Naive B cell (primary cell): ENCODE measurements at regions not wholly inside any gene's neighbourhood (a gene's known extent, or its start where the extent isn't known, plus 50 kb on each side); places are given as distances from the start of the nearest gene placed in this dataset.

Experiments used
- ATAC-seq, 2 donors: fragments of 150-1000 bp; cut with Tn5 transposase; 2 replicates each; pipeline ENCODE4 v1.10.0; 2021; ENCODE audit warnings: low read depth in 2 of 2, mild to moderate bottlenecking in 2 of 2, moderate library complexity in 2 of 2
- DNase-seq: peaks from one replicate; pipeline ENCODE4 v3.0.0; 2022
- H3K27ac Mint-ChIP-seq, 6 donors: one replicate each; pipeline ENCODE4 v1.8.0; 2020 to 2022; ENCODE audit warnings: mild to moderate bottlenecking in 6 of 6, mixed read lengths in 6 of 6, moderate library complexity in 5 of 6, inconsistent platforms in 2 of 6
- H3K27me3 Mint-ChIP-seq, 3 donors: one replicate each; pipeline ENCODE4 v1.8.0; 2021 to 2022; ENCODE audit warnings: mixed read lengths in 3 of 3, mild to moderate bottlenecking in 1 of 3
- H3K36me3 Mint-ChIP-seq, 2 donors: one replicate each; pipeline ENCODE4 v1.8.0; 2020 to 2022; ENCODE audit warnings: mixed read lengths in 2 of 2, inconsistent platforms in 1 of 2, mild to moderate bottlenecking in 1 of 2
- H3K4me1 Mint-ChIP-seq, 3 donors: one replicate each; pipeline ENCODE4 v1.8.0; 2020 to 2022; ENCODE audit warnings: mixed read lengths in 3 of 3, inconsistent platforms in 1 of 3, mild to moderate bottlenecking in 1 of 3, moderate library complexity in 1 of 3
- H3K4me3 Mint-ChIP-seq, 8 donors: one replicate each; pipeline ENCODE4 v1.8.0; 2020 to 2022; ENCODE audit warnings: mild to moderate bottlenecking in 8 of 8, mixed read lengths in 8 of 8, moderate library complexity in 8 of 8, inconsistent platforms in 2 of 8
- H3K9me3 Mint-ChIP-seq, 7 donors: one replicate each; pipeline ENCODE4 v1.8.0; 2020 to 2022; ENCODE audit warnings: mixed read lengths in 7 of 7, mild to moderate bottlenecking in 5 of 7, inconsistent platforms in 2 of 7, moderate library complexity in 1 of 7

DNA sequence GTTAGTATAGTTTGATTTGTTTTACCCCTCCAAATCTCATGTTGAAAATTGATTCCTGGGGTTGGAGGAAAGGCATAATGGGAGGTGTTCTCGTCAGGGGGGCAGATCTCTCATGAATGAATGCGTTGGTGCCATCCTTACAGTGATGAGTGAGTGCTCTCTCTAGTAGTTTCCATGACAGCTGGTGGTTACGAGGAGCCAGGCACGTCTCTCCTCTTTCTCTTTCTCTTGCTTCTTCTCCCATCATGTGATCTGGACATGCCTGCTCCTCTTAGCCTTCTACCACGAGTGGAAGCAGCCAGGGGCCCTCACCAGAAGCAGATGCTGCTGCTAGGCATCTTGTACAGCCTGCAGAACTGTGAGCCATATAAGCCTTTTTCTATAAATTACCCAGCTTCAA lies 454.1 kb downstream of the EFNA5 start:
- Mint-ChIP-seq H3K9me3 (peaks cover 0 to 4% (median 0%) of the 10 kb centered on the region in 7 donors), H3K27ac (no peak overlapping the region), H3K4me1 (no peaks in the 10 kb centered on the region), H3K36me3 (no peaks in the 10 kb centered on the region), H3K4me3 (no peak overlapping the region), H3K27me3 (peaks cover 0 to 7% (median 0%) of the 10 kb centered on the region in 3 donors)
- no peak for DNase-seq
- no peak for ATAC-seq

DNA sequence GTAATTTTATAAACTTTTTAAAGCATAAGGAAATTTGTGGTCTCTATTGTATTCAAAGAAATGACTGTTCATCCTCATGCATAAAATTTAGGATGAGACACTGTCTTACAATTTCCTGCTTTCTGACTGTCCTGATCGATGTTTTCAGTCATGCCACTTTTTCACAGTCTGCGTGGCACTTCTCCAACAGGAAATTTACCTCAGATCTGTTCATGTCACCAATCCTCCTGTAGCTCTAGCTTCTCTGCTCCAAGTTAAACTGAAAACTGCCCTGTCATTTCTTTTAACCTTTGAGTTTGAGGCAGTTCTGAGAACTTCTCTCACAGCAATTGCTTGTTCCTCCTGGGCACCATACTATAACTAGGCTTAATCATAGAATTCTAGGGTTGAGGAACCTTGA lies 455.1 kb downstream of the EFNA5 start:
- ATAC-seq (no peak), DNase-seq (no peak)
- Mint-ChIP-seq H3K4me3 (no peak overlapping the region), H3K36me3 (no peaks in the 10 kb centered on the region), H3K9me3 (peaks cover 0 to 4% (median 0%) of the 10 kb centered on the region in 7 donors), H3K27me3 (peaks cover 0 to 7% (median 0%) of the 10 kb centered on the region in 3 donors), H3K4me1 (no peaks in the 10 kb centered on the region), H3K27ac (no peak overlapping the region)

DNA sequence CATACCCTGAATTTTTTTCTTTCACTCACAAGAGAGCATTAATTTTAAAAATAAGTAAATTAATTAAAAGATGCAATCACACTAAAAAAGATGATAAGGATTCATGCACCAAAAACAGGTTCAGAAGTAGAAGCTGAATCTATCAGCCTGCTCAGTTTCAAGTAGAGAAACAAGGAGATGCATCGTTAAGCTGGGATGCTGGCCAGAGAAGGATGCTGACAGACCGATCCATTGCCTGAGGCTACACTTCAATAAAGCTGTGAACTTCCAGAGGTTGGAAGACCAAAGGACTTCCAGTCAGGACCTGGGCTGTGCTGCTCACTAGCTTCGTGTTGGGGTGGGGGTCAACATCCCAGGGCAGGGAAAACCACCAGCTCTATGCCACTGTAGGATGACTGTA lies 457.7 kb downstream of the EFNA5 start:
- Mint-ChIP-seq H3K36me3 (no peaks in the 10 kb centered on the region), H3K9me3 (peaks cover 0 to 4% (median 0%) of the 10 kb centered on the region in 7 donors), H3K27ac (no peak overlapping the region), H3K4me3 (no peak overlapping the region), H3K4me1 (no peaks in the 10 kb centered on the region), H3K27me3 (peaks cover 0 to 7% (median 0%) of the 10 kb centered on the region in 3 donors)
- DNase-seq (no peak), ATAC-seq (no peak)

DNA sequence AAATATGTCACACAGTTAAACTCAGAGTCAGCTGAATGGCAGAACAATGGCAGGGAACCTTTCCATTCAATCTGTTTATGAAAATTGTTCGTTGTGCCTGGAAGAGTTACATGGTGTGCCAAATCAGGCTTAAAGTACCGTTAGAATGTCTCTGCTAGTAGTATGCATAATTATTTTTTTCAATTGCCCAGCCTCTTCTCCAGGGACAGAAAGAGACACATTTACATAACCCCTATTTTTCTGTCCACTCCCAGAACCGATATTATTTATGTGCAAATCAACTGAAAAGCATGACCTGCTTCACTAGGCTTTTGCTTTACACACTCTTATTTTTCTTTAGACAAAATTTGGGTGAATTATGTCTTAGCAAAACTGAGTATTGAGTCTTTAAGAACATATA lies 459.1 kb downstream of the EFNA5 start:
- DNase-seq (no peak), ATAC-seq (no peak)
- H3K4me3 Mint-ChIP-seq, result no peak overlapping the region
- H3K27ac Mint-ChIP-seq, result no peak overlapping the region
- peaks cover 0 to 1% (median 0%) of the 10 kb centered on the region in 7 donors for H3K9me3 Mint-ChIP-seq
- H3K4me1 Mint-ChIP-seq, result no peaks in the 10 kb centered on the region
- H3K27me3 Mint-ChIP-seq, result peaks cover 0 to 3% (median 0%) of the 10 kb centered on the region in 3 donors
- H3K36me3 Mint-ChIP-seq, result no peaks in the 10 kb centered on the region

DNA sequence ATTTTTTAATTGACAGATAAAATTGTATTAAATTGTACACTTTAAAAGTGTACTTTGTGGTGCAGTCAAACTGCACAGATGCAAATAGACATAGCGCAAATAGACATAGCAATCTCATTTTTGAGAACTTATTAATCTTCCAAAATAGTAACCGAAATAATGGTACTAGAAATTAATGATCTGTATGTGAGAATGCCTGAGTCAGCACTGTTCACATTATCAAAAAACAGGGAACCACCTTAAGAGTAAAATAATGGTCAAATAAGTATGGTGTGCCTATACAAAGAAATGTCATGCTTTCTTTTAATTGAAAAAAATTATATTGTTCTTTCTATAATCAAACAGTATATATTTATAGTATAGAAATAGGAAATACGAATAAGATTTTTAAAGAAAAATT lies 461.9 kb downstream of the EFNA5 start:
- Mint-ChIP-seq H3K27me3 (peaks cover 0 to 4% (median 0%) of the 10 kb centered on the region in 3 donors), H3K4me3 (no peak overlapping the region), H3K27ac (no peak overlapping the region), H3K4me1 (no peaks in the 10 kb centered on the region), H3K9me3 (no peaks in the 10 kb centered on the region), H3K36me3 (no peaks in the 10 kb centered on the region)
- no peak for ATAC-seq
- DNase-seq, result no peak

DNA sequence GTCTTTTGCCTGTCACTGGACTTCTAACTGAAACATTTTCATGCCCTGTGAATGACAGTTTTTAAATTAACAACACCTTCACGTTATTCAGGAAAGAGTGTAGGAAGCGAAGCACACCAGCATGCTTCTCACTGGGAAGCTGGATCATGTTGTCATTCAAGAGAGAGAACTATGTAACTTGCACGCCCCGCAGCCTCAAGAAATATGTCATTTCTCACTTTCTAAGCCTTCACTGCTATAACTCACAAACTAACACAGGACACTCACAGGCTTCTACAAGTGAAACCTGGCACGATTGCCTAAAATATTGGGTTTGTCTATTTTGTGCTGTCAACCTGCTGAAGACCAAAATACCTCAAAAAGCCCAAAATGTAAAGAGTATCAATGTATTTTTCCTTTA lies 466.3 kb downstream of the EFNA5 start:
- no peaks in the 10 kb centered on the region for H3K9me3 Mint-ChIP-seq

DNA sequence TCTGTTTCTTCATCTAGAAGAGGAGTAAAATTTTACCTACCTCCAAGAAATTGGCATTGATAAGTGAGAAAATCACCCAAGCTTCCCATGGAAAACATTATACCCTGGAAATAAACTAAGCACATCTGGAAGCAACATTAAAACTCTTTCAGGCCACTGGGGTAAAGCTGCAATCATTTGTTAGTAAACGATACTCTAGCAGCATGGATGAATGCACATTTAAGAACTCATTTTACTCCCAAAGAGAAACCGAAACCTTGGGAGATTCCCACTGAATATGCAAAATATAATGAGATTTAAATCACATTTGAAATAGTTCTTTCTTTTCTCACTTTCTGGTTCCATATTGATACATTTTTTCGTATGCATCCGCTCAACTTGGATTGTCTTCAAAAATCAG lies 467.5 kb downstream of the EFNA5 start:
- ATAC-seq (no peak), DNase-seq (no peak)
- no peaks in the 10 kb centered on the region for H3K36me3 Mint-ChIP-seq
- H3K4me3 Mint-ChIP-seq, result no peak overlapping the region
- no peaks in the 10 kb centered on the region for H3K9me3 Mint-ChIP-seq
- H3K27me3 Mint-ChIP-seq, result peaks cover 0 to 4% (median 0%) of the 10 kb centered on the region in 3 donors
- no peaks in the 10 kb centered on the region for H3K4me1 Mint-ChIP-seq
- peak overlapping the region in 1 of 6 donors; percentile 58 for H3K27ac Mint-ChIP-seq

More for the DNA sequence above, 466.3 kb downstream of the EFNA5 start:
- Mint-ChIP-seq H3K27me3 (peaks cover 0 to 4% (median 0%) of the 10 kb centered on the region in 3 donors), H3K36me3 (no peaks in the 10 kb centered on the region), H3K4me1 (no peaks in the 10 kb centered on the region), H3K27ac (no peak overlapping the region), H3K4me3 (no peak overlapping the region)
- ATAC-seq, result no peak
- DNase-seq, result no peak

DNA sequence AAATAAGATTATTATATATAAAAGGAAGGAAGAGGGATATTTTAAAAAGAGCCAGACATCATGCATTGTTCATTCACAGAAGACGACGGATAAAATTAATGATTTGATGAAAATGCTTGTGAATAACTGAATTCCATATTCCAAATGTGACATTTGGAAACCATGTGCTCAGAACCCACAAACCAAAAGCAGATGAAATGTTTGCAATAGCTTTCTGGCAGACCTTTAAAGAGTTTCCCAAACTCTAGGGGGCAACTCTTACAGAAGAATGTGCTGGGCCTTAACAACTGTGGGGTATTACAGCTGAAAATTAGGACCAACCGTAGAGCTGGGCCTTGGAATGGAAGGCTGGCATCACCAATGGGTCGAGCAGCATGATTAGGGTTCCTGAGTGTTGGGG lies 471.0 kb downstream of the EFNA5 start:
- DNase-seq, result no peak
- Mint-ChIP-seq H3K9me3 (peaks cover 0 to 1% (median 0%) of the 10 kb centered on the region in 7 donors), H3K4me1 (no peaks in the 10 kb centered on the region), H3K27me3 (peaks cover 0 to 4% (median 0%) of the 10 kb centered on the region in 3 donors), H3K4me3 (no peak overlapping the region), H3K36me3 (no peaks in the 10 kb centered on the region), H3K27ac (no peak overlapping the region)
- no peak for ATAC-seq

DNA sequence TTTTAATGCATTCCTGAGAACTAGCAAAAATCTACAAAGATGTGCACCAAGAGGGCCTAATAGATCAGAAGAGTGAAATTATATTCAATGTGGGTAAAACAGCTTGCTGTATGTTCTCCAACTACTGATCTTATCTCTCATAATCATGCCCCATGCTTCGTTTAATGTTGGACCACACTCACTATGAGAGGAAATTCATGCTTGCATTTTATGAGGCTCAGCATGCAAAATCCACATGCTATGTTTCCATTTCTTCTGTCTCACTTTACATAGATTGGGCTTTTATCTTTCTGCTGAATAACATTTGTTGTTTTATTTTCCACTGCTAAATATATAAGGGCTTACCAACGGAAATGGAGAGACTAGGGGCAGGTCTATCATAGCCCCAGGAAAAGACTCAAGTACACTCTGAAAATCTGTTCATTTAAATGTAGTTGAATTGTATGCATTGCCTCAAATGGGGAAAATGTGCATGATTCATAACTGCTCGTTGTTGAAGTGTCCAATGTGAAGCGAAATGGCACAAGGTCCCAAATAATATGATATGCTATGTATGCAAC lies 474.2 kb downstream of the EFNA5 start:
- no peaks in the 10 kb centered on the region for H3K36me3 Mint-ChIP-seq
- ATAC-seq, result no peak

DNA sequence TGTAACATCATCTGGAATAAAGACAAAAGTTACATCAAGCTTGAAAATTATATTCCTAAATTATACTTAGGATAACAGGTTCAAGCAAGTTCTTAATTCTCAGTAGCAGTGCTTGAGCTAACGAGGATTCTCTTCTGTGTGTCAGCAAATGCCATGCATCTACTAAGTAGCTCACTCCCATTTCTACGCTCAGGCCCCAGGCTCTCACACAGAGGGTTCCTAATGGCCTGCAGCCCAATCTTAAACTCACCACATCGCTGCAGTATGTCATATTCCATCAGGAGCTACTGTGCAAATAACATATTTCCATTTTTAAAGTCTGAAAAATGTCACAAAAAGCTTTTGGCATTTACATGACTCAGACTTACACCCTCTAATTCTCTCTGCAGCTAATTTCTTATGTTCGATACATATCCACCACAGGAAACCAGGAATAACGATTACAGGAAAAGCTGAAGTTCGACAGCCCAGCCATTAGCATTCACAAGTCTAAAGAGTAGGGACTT lies 474.8 kb downstream of the EFNA5 start:
- Mint-ChIP-seq H3K27ac (no peak overlapping the region), H3K4me3 (no peak overlapping the region), H3K36me3 (no peaks in the 10 kb centered on the region), H3K27me3 (no peaks in the 10 kb centered on the region), H3K4me1 (no peaks in the 10 kb centered on the region), H3K9me3 (peaks cover 0 to 5% (median 0%) of the 10 kb centered on the region in 7 donors)
- DNase-seq, result no peak
- ATAC-seq, result no peak

More for the DNA sequence above, 474.2 kb downstream of the EFNA5 start:
- H3K27ac Mint-ChIP-seq, result no peak overlapping the region
- no peaks in the 10 kb centered on the region for H3K4me1 Mint-ChIP-seq
- no peak for DNase-seq
- no peaks in the 10 kb centered on the region for H3K27me3 Mint-ChIP-seq
- H3K9me3 Mint-ChIP-seq, result peaks cover 0 to 5% (median 0%) of the 10 kb centered on the region in 7 donors
- no peak overlapping the region for H3K4me3 Mint-ChIP-seq

DNA sequence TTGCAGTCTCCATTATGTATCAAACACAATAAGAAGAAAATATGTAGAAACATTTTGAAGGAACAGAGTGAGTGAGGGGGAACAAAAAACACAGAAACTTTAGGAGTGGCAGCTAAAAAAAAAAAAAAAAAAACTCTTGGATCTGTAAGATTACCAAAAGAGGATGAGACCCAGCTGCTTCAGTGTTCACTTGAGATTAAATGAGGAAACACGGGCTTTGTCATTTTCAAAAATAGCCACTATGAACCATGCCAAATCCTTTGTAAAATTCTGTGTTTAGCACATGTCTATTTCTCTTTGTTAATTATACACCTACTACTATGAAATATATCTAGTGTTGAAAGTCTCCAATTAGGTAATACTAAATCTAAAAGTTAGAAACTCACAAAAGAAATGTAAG lies 485.9 kb downstream of the EFNA5 start:
- no peak overlapping the region for H3K27ac Mint-ChIP-seq
- ATAC-seq (no peak), DNase-seq (no peak)
- no peaks in the 10 kb centered on the region for H3K36me3 Mint-ChIP-seq
- no peaks in the 10 kb centered on the region for H3K27me3 Mint-ChIP-seq
- no peak overlapping the region for H3K4me3 Mint-ChIP-seq
- no peaks in the 10 kb centered on the region for H3K4me1 Mint-ChIP-seq
- H3K9me3 Mint-ChIP-seq, result peaks cover under 1 to 13% (median 6%) of the 10 kb centered on the region in 7 donors

DNA sequence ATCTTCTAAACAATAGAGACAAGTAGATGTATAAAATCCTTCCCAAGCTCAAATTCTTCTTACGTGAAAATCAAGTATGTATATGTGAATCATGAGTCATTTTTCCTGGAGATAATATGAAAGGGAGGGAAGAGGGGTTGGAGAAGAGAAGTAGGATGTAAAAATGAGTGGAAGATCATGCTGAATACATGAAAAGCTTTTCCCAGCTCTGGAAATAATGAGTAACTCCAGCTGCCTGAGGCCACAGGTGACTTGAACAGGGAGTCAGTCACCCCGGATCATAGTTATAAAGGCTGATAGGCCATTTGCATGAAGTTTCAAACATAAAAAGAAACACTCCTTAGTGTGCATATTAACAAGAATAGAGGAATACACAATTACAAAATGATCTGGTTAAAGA lies 486.7 kb downstream of the EFNA5 start:
- Mint-ChIP-seq H3K36me3 (no peaks in the 10 kb centered on the region), H3K4me3 (no peak overlapping the region), H3K9me3 (peaks cover 0 to 13% (median 6%) of the 10 kb centered on the region in 7 donors), H3K27me3 (no peaks in the 10 kb centered on the region), H3K4me1 (no peaks in the 10 kb centered on the region), H3K27ac (no peak overlapping the region)
- ATAC-seq, result no peak
- no peak for DNase-seq

DNA sequence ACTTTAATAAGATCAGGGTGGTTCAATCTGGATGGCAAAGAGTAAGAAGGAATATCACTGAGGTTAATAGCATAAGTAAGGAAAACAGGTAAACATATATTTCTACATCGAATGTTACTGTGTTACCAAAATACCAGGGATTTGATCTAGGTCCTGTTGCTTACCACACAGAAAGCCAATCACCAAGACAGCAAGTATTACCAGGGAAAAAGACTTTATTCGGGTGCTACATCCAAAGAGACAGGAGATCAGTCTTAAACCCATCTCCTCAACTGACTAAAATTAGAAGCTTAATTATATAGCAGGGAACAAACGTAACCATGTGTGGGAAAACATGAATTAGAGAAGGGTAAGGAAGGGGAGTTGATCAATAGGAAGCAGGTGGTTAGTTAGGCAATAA lies 500.1 kb downstream of the EFNA5 start:
- Mint-ChIP-seq H3K9me3 (peaks cover 4 to 26% (median 11%) of the 10 kb centered on the region in 7 donors), H3K4me1 (no peaks in the 10 kb centered on the region), H3K27ac (no peak overlapping the region), H3K27me3 (no peaks in the 10 kb centered on the region), H3K36me3 (no peaks in the 10 kb centered on the region), H3K4me3 (no peak overlapping the region)
- DNase-seq, result no peak
- ATAC-seq, result no peak

DNA sequence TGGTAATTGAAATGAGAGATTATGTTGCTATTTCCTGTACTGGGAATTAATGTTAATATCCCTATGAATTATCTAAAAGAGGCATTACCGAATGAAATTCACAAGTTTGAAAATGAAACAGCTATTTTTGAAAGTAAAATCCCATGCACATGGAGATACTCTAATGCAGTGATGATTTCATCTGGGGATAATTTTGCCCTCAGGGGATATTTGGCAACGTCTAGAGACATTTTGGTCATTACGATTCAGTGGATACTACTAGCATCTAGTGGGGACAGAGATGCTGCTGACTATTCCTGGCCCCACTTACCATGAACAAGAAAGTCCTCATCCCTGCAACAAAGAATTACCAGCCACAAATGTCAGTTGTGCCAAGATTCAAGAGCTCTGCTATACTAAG lies 500.9 kb downstream of the EFNA5 start:
- H3K27me3 Mint-ChIP-seq, result no peaks in the 10 kb centered on the region
- peaks cover 4 to 26% (median 12%) of the 10 kb centered on the region in 7 donors for H3K9me3 Mint-ChIP-seq
- no peak for DNase-seq
- no peak overlapping the region for H3K27ac Mint-ChIP-seq
- ATAC-seq, result no peak
- H3K36me3 Mint-ChIP-seq, result no peaks in the 10 kb centered on the region
- no peak overlapping the region for H3K4me3 Mint-ChIP-seq
- H3K4me1 Mint-ChIP-seq, result no peaks in the 10 kb centered on the region
